GM18520 (cell line): ENCODE measurements at regions not wholly inside any gene's neighbourhood (a gene's known extent, or its start where the extent isn't known, plus 50 kb on each side); places are given as distances from the start of the nearest gene placed in this dataset.

Experiments used
- ATAC-seq: cut with Tn5 transposase; IDR thresholded peaks from one replicate; pipeline ENCODE4 v1.9.1; 2021; ENCODE audit not compliant: unreplicated experiment

DNA sequence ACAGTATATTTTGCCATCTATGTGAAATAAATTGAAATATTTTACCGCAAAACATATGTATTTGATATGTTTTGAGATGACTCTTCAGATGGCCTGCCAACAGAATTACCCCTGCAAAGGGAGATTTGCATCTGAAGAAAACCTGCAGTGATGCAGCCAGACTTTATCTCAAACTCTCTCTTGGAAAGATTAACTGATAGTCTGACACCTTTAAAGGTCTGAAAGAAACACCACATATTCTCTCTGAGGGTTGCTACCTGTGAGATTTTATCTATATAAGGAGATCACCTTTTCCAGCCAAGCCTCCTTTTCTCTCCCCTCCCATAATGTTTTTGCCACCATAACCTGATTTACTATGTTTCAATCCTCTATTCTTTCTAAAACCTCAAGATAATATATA, 1106.3 kb upstream of the IGFBP7 start:
- no peak for ATAC-seq

DNA sequence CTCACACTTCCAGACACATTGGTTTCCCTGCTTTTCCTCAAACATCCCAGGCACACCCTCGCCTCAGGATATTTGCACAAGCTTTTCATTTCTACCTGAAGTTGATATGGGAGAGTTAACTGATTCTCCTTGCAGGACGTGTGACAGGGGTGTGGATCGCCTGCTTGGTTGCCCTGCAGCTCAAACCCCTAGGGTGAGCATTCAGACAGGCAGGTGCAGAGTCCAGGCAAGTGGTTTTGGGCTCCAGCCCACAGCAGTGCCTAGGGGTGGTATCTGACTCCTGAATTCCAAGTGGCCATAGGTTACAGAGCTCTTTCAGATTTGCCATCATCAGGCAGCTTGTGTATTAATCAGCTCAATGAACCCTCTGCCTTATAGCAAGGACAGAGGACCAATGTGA, 1104.2 kb upstream of the IGFBP7 start:
- ATAC-seq = no peak

DNA sequence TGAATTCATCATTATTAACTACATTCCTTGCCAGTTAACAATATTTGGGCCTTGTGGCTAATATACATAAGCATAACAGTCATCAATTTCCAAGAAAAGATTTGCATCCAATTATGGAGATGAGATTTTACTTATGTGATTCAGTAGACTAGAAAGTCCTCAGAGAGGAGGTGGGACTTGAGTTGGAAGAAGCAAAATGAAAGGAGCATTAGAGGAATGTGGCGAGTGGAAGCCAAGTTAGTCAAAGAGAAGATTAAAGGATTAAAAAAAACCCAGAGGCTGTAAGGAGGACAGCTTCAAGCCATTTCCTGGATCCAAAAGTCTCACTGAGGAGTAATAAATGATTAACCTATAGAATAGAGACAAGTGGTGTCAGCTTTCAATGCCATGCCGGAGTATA, 1099.4 kb upstream of the IGFBP7 start:
- no peak for ATAC-seq

DNA sequence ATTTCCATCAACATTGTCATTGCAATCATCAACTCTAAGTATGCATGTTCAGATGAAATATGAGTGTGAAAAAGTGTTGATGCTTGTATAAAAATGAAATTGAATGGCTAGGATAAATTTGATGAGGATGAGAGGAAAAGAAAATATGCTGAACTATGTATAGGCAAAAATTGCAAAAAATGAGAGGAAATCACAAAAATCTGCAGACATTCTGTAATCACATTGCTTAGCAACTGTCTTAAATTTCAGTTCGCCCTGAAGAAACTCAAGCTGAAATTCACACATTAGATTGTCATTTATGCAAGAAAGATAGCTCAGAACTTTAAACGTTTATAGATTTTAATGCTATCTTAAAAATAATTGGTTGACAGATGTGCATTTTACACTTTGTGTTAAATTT, 1098.8 kb upstream of the IGFBP7 start:
- ATAC-seq = no peak

DNA sequence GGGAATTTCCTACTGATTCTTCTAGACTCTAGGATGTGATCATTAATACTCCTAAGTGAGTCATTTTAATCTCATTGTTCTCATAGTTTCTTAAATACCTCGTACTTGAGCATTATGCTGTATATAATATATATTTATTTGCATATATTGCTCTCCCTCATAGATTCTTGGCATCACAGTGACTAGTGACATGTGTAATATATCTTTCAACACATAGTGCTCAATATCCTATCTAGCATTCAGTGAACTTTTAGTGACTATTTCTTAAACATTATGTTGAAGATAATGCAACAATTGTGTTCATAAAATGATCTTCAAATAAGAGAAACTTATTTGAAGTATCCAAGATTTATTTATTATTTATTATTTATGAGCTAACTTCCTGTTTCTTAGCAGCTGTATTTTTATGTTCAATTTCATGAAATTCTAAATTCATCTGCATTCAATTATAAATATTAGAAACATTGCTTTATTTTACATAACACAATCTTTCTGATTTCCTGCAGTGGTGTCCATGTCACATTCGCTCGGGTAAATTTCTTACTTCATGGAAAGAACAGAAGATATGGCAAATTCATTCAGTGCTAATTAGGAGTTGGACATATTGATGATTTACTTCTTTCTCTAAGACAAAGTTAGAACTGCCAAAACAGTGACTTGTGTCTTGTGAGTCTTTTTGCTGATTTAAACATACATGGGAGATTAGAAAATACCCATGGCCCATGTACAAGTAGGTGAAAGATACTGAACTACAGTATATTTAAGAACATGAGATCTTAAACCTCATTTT, 1095.5 kb upstream of the IGFBP7 start:
- no peak for ATAC-seq

DNA sequence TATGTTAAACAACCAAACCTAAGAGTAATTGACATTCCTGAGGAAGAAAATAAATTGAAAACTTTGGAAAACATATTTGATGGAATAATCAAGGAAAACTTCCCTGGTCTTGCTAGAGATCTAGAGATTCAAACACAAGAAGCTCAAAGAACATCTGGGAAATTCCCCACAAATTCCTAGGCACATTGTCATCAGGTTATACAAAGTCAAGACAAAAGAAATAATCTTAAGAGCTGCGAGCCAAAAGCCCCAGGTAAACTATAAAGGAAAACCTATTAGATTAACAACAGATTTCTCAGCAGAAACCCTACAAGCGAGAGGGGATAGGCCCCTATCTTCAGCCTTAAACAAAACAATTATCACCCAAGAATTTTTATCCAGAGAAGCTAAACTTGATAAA, 1082.0 kb upstream of the IGFBP7 start:
- no peak for ATAC-seq

DNA sequence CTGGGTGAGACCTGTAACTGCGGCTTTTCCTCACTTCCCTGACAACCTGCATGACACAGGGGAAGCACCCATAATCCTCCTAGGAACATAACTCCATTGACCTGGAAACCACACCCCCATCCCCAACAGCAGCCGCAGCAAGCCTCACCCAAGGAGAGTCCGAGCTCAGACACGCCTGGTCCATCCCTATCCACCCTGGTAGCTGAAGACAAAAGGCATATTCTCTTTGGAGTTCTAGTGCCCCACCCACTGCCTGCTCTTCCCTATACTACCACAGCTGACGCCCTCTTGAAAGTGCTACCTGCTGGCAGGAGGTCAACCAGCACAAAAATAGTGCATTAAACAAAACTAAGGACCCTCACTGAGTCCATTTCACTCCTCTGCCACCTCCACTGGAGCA, 1080.9 kb upstream of the IGFBP7 start:
- no peak for ATAC-seq

DNA sequence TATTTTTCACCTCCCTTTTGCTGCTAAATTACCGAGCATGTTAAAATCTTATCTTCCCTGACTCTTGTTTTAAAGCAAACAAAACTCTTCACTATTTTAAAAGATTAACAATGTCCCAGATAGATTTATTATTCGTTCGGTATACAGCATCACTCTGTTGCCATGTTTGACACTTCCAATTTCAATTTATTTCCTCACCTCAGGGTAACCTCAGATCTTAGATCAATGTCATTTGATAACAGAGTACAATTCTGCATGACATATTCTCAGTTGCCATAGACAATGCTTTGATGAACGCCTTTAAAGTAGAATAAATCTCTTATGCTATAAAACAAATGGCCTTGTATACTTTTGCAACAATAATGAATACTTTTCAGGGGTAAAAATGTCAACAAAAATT, 1078.1 kb upstream of the IGFBP7 start:
- no peak for ATAC-seq

DNA sequence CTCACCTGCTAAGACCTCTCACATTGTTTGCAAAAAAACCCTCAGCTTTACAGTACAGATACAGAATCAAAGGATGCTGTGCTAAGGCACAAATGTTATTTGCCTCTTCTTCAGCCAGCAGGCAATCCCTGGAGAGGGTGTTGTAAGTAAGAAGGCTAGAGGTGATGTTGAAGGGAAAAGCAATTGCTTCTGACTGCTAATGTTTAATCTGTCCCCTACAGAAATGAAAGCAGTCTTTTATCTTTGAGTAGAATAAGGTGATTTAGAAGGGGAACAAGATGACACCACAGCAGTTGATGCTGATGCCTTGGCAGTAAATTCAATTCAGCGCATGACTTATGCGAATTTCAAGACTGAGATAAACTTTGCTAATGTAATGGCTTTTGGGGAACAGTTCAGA, 1064.8 kb upstream of the IGFBP7 start:
- ATAC-seq = no peak

DNA sequence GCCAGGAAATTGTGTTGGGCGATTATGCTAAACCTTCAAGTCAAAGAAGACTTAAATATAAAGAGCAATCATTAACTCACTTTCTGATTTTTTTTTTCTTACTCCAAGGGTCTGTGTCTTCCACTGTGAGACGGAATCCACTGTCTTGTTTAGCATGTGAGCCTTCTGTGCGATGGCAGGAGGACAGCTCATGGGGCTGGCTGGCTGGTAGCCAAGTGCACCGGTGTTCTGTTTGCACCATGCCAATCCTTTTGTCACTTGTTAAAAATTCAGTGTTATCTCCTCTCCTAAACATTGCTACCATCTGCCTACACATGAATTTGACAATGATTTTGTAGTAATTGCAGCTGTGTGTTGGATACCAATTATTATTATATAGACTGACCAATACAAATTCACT, 1056.3 kb upstream of the IGFBP7 start:
- no peak for ATAC-seq

DNA sequence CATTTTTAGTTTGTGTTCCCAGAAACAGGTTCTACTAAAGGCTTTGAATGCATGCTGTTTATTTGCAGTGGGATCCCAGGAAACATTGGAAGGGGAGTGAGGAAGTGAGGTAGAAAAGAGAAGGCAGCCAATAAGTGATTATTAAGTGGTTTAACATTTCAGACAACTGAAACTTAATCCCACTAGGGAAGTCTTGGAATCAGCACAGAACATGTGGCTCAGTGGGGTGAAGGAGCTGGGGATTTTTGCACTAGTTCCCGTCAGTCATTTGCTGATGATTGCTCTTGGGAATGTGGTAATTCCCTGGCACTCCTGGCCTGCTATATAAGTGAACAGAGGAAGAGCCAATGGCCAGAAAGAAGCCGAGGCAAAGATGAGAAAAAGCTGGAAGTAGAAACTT, 1053.0 kb upstream of the IGFBP7 start:
- no peak for ATAC-seq

DNA sequence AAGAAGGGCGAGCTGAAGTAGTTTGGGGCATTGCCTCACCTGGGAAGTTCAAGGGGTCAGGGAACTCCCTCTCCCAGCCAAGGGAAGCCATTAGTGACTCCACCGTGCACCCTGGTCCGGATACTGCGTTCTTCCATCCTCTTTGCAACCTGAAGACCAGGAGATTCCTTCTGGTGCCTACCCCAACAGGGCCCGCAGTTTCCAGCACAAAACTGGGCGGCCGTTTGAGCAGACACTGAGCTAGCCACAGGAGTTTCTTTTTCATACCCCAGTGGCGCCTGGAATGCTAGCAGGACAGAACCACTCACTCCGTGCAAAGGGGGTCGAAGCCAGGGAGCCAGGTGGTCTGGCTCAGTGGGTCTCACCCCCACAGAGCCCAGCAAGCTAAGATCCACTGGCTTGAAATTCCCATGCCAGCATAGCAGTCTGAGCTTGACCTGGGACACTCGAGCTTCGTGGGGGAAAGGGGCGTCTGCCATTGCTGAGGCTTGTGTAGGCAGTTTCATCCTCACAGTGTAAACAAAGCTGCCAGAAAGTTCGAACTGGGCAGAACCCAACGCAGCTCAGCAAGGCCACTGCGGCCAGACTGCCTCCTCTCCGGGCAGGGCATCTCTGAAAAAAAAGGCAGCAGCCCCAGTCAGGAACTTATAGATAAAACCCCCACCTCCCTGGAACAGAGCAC, 1039.4 kb upstream of the IGFBP7 start:
- no peak for ATAC-seq

DNA sequence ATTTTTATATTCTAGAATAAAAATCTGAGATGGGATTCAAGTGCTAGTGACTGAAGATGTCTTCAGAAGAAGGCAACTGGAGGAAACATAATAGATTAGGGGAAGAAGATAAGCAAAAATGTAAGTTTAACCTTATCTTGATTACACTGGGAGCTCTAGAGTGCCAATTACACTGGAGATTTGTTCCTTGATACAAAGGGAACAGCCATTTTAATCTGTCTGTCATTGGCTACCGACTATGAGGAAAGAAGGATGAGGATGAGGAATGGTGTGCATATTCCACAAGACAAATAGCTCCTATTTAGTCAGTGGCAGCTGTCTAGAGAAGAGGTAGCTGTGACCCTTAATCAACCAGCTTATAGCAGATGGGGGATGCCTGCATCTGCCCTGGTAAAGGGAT, 1034.5 kb upstream of the IGFBP7 start:
- ATAC-seq = no peak

DNA sequence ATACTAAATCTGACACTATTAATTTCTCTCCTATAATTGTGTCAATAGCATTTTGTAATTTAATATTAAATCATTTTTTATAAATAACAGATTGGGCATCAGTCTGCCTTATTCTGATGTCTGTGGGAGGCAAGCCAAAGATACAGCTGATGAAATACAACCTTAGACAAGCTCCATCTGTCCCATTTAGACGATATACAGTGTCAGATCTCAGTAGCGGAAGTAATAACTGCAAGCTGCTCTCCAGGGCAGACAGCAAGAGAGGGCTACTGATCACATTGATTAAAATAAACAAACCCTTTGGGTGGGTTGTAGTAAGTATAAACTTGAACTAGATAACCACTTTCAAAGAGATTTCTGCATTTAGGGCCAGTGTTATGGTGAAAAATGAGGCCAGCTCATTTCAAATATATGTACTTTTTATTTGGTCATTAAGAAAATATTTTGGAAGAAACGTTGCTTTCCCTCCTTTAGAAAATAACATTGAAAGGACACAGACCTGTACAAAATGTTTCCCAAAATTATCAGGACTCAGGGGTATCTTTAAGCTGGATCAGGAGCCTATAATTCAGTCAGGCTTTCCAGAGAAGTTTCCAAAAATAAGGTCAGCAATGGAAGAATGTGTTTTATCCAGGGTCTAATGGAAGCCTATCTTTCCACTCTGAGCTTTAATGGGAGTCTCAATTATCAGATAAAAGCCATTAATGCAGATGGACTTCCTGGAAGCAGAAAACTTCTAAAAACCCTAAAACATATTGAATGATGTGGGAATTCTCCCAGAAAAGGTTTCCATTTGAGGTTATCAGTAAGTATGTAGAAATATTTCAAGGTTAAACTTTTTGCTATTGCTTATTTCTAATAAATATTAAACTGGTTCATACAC, 1028.8 kb upstream of the IGFBP7 start:
- no peak for ATAC-seq

DNA sequence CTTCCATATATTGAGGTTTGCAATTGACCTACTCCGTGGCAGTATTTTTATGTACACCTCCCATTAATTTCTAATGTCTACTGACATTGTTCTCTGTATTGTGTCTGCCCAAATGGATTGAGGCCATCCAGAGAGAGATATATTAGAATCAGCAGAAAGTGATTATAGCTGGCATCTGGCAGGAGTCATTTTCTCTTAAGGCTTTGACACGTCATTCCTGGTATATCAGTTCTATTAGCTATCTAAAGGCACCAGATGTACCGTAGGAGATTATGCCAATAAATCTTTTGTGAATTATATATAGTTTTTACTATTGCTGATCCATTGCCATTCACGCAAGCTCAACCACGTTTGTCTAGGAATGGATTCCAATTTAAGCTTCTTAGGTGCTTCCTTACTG, 1026.4 kb upstream of the IGFBP7 start:
- no peak for ATAC-seq

DNA sequence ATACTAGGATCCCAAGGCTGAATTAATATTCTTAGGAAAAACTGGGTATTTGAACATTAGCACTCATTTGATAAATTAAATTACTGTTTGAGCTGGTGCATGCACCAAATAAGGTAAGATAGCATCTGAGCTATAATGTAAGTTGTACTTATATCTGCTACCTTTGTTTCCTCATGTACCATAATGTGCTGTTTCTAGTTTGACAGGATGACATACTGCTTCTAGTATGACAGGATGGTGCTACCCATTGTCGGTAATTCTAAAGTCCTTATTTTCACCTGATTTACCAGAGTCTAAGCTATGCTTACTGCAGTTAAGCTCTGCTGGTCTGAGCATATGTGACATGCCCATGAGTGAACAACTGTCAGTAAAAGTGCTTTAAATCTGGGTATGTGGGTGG, 1017.5 kb upstream of the IGFBP7 start:
- no peak for ATAC-seq

DNA sequence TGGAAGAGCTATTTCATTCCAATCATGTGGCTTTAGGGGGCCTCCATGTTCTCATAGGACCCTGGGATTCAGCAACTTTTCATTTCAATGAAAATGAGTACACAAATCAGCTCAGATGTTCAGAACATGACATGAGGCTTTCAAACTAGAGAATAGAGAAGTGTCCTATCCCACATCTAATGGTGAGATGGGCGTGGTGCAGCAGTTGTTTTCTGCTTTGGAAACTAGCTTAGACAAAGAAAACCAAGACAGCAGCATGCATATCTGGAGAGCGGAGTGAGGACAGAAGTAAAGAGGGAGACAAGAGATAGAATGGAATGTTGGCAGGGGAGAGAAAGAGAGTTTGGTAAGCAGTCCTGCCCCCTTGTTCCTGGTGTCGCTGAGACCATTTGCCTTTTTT, 1009.1 kb upstream of the IGFBP7 start:
- ATAC-seq = no peak

DNA sequence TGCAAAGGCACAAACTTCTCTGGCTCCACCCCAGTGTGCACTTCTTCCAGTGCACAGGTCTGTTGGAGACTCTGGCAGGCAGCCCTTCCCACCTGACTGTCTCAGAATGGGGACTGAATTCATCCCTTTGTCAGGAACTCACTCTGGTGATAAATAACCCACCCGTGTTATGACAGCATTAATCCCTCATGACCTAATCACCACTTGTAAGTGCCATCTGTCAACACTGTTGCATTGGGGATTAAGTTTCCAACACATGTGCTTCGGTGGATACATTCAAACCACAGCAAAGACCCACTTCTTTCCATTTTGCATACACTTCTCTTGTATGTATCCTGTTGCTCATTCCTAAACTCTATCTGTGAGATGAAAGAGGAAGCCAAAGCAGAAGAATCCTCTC, 1002.9 kb upstream of the IGFBP7 start:
- ATAC-seq = no peak

DNA sequence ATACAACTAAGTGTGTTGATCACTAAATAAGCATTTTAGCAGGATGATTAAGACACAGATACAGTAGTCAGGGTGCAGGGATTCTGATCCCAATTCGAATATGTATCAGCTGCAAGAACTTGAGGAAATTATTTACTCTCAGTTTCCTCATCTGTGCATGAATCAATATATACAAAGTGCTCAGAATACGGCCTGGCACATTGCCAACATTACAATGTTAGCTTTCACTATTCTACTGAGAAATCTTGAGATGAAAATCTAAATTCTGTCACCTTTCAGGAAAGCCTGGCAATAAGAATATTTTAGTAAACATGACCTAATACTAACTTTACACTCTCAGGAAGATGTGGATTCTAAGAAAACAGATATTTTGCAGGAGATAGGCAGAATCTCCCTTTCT, 1001.6 kb upstream of the IGFBP7 start:
- no peak for ATAC-seq

DNA sequence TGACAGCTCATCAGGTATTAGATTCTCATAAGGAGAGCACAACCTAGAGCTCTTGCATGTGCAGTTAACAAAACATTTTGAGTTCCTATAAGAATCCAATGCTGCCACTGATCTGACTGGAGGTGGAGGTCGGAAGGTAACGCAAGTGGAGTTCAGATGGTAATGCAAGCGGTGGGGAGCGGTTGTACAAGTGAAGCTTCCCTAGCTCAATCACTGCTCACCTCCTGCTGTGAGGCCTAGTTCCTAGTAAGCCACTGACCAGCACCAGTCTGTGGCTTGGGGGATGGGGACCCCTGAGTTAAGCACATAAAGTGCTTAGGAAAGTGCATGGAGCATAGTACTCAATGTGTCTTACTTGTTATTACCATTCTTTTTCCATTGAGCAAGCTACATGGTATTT, 983.2 kb upstream of the IGFBP7 start:
- ATAC-seq = no peak

DNA sequence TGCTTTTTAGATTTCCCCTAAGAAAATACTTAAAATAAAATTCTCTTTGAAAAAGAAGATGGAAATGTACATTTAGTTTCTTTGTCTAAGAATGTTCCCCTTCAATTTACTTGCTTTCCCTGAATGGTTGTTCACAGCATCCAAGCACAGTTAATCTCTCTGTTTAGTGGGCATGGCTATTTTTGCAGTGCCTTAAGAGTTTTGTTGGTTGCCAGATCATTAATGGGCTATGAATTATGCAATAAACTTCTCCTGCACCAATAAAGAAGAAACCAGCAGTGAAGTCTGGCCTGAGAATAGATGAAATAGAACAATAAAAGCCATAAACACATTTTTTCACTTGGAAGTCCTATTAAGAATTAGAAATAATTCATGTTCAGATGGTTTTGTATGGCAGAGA, 980.4 kb upstream of the IGFBP7 start:
- ATAC-seq = no peak

DNA sequence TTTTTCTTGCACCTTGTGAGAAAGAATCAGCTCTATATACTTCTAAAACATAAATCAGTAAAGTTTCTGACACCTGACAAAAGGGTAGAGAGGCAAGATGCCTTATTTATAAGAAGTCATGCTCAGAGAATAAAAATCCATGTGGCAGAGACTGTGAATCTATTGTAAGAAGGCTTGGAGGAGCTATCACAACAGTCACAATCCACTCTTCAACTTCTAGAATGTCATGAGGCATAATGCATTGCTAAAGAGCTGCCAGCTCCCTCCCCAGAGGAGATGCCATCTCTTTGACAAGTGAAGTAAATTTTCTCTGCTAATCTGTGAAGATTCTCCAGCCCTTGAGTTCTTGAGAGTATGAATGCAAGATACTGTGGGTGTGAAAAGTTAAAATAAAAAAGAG, 971.2 kb upstream of the IGFBP7 start:
- no peak for ATAC-seq
